GM23248 (cell line): ENCODE measurements at regions not wholly inside any gene's neighbourhood (a gene's known extent, or its start where the extent isn't known, plus 50 kb on each side); places are given as distances from the start of the nearest gene placed in this dataset.

Experiments used
- DNase-seq: peaks from one replicate; pipeline ENCODE4 v3.0.0-alpha.2; 2015
- H2AFZ ChIP-seq: fragments of 200-600 bp; sonication (generic); 2 replicates; pipeline ENCODE4 v1.6.1; 2016; ENCODE audit warnings: antibody characterized with exemption
- H3F3A ChIP-seq: fragments of 200-600 bp; sonication (generic); 2 replicates; pipeline ENCODE4 v1.6.1; 2016; ENCODE audit warnings: mild to moderate bottlenecking, antibody characterized with exemption, mixed run types; ENCODE audit not compliant: insufficient read depth
- H3K27ac ChIP-seq: fragments of 200-600 bp; sonication (generic); 2 replicates; pipeline ENCODE4 v1.5.1; 2016; ENCODE audit warnings: mild to moderate bottlenecking
- H3K27me3 ChIP-seq: fragments of 200-600 bp; sonication (generic); replicated peaks from 2 replicates; pipeline ENCODE4 v1.6.1; 2016; ENCODE audit warnings: mild to moderate bottlenecking; ENCODE audit not compliant: insufficient read depth
- H3K36me3 ChIP-seq: fragments of 200-600 bp; sonication (generic); 2 replicates; pipeline ENCODE4 v1.6.1; 2016; ENCODE audit warnings: low read depth, mild to moderate bottlenecking
- H3K4me1 ChIP-seq: fragments of 200-600 bp; sonication (generic); 2 replicates; pipeline ENCODE4 v1.6.1; 2016; ENCODE audit warnings: mild to moderate bottlenecking; ENCODE audit not compliant: insufficient read depth
- H3K4me2 ChIP-seq: fragments of 200-600 bp; sonication (generic); one replicate; pipeline ENCODE4 v1.6.1; 2016; ENCODE audit warnings: mild to moderate bottlenecking; ENCODE audit not compliant: unreplicated experiment
- H3K4me3 ChIP-seq: fragments of 200-600 bp; sonication (generic); 2 replicates; pipeline ENCODE4 v1.5.1; 2016; ENCODE audit warnings: mild to moderate bottlenecking
- H3K79me2 ChIP-seq: fragments of 200-600 bp; sonication (generic); 2 replicates; pipeline ENCODE4 v1.6.1; 2016; ENCODE audit warnings: mild to moderate bottlenecking; ENCODE audit not compliant: insufficient read depth
- H3K9ac ChIP-seq: fragments of 200-600 bp; sonication (generic); 2 replicates; pipeline ENCODE4 v1.6.1; 2016; ENCODE audit warnings: mild to moderate bottlenecking
- H3K9me2 ChIP-seq: fragments of 200-600 bp; sonication (generic); 2 replicates; pipeline ENCODE4 v1.6.1; 2016; ENCODE audit warnings: mixed run types, mild to moderate bottlenecking, moderate library complexity; ENCODE audit not compliant: insufficient read depth
- H3K9me3 ChIP-seq: fragments of 200-600 bp; sonication (generic); one replicate; pipeline ENCODE4 v1.6.1; 2017; ENCODE audit warnings: low read depth
- H4K20me1 ChIP-seq: fragments of 200-600 bp; sonication (generic); 2 replicates; pipeline ENCODE4 v1.6.0; 2016; ENCODE audit not compliant: insufficient read depth
- EZH2 ChIP-seq: fragments of 200-600 bp; sonication (generic); IDR thresholded peaks from 2 replicates; pipeline ENCODE4 v1.6.1; 2018; ENCODE audit warnings: antibody characterized with exemption, mild to moderate bottlenecking; ENCODE audit not compliant: insufficient read depth, poor library complexity, severe bottlenecking
- EZH2phosphoT487 ChIP-seq: fragments of 200-600 bp; sonication (generic); IDR thresholded peaks from 2 replicates; pipeline ENCODE4 v1.6.1; 2018; ENCODE audit warnings: antibody characterized with exemption, moderate library complexity, mild to moderate bottlenecking, low read depth; ENCODE audit not compliant: insufficient read depth
- WGBS, 2 experiments: methylation state at CpG; one replicate each; pipeline ENCODE4 v1.1.6; 2015 to 2017; ENCODE audit warnings: low lambda C conversion rate in 2 of 2, low coverage in 1 of 2; ENCODE audit errors: missing lambda C conversion rate in 2 of 2; 5-methylcytosine and 5-hydroxymethylcytosine counted together
- in situ Hi-C: fragments of 300-500 bp; cut with MboI; formaldehyde crosslinking; loops from 2 replicates; pipeline ENCODE4 v1.15.0; 2020

DNA sequence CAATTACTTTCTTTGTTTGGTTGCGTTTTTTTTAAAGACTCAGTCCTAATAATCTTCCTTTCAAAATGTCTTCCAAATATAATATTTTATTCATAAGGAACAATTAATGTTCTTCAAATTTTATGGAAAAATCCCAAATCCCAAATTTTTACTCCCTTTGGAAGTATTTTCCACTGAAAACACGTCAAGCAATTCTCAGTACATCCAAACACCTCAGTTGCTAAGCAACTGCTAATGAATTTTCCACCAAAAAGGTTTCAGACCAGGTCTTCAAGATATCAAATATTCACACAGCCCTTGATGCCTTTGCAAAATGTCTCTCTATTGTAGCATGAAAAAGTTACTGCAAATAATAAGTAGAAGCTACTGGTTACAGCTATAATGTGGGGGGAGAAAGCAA lies 140.1 kb downstream of the DSEL start:
- H3K79me2 ChIP-seq: no peaks in the 10 kb centered on the region
- no peak for DNase-seq
- in situ Hi-C loops: no loop called here
- TF ChIP-seq EZH2 (no peak), EZH2phosphoT487 (no peak)
- no peaks in the 10 kb centered on the region for H3K36me3 ChIP-seq
- no peaks in the 10 kb centered on the region for H3K9me2 ChIP-seq
- no peak overlapping the region for H3K9ac ChIP-seq
- H3K4me2 ChIP-seq: no peak overlapping the region
- H3F3A ChIP-seq: no peaks in the 10 kb centered on the region
- H3K4me3 ChIP-seq: no peak overlapping the region
- WGBS, 2 experiments: 82 to 87% methylated on average over 2 of the region's 2 CpGs
- no peaks in the 10 kb centered on the region for H3K27me3 ChIP-seq
- no peak overlapping the region for H3K27ac ChIP-seq
- H3K9me3 ChIP-seq: no peaks in the 10 kb centered on the region
- no peaks in the 10 kb centered on the region for H4K20me1 ChIP-seq
- no peaks in the 10 kb centered on the region for H3K4me1 ChIP-seq
- no peak overlapping the region for H2AFZ ChIP-seq

DNA sequence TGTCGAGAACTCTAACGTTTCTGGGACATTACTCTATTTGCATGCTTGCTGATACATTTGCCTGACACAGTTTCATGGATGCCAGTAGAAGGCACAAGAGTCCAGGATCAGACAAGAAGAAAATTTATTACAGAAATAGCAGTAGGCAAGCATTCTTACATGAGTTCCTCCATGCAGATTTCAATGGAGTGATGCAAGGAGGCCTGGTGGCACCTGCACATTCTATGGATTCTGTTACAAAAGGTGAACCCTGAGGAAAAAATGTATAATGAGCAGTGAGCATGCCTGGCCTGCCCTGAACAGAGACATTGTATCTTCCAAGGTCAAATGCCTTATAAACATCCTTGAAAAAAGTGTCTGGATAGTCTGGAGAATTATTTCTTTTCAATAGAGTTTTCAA lies 142.9 kb downstream of the DSEL start:
- Histone ChIP-seq H4K20me1 (no peaks in the 10 kb centered on the region), H3K27me3 (no peaks in the 10 kb centered on the region), H3K36me3 (no peaks in the 10 kb centered on the region), H3K9me3 (no peaks in the 10 kb centered on the region), H3K9ac (no peak overlapping the region), H3K79me2 (no peaks in the 10 kb centered on the region), H2AFZ (no peak overlapping the region), H3K9me2 (no peaks in the 10 kb centered on the region), H3F3A (no peaks in the 10 kb centered on the region), H3K4me2 (no peak overlapping the region), H3K27ac (no peak overlapping the region), H3K4me3 (no peak overlapping the region), H3K4me1 (no peaks in the 10 kb centered on the region)
- in situ Hi-C loops: no loop called here
- 44 to 69% methylated on average over 2 of the region's 2 CpGs for WGBS, 2 experiments
- TF ChIP-seq EZH2 (no peak), EZH2phosphoT487 (no peak)
- no peak for DNase-seq

DNA sequence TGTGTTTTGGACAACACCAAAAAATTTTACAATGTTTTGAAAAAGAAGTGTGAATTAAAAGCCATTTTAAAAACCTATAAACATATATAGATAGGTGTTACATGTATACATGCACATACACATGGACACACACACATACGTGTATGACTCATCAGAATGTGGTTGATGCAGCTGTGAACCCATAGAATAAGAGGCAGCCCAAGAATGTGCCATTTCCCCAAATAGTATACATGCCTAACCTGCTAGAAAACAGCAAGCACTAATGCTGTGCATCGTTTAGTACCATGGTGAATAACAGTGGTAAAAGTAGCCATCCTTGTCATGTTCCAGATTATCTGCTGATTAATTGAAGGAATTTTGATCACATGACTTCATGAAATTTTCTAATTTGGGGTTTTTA lies 149.0 kb downstream of the DSEL start:
- H3F3A ChIP-seq: no peaks in the 10 kb centered on the region
- in situ Hi-C loops: no loop called here
- H3K27me3 ChIP-seq: no peaks in the 10 kb centered on the region
- H3K79me2 ChIP-seq: no peaks in the 10 kb centered on the region
- DNase-seq: peak; percentile 1
- H3K4me2 ChIP-seq: no peak overlapping the region
- no peaks in the 10 kb centered on the region for H3K4me1 ChIP-seq
- TF ChIP-seq EZH2phosphoT487: no peak
- no peak for TF ChIP-seq EZH2
- no peaks in the 10 kb centered on the region for H3K9me3 ChIP-seq
- H3K9me2 ChIP-seq: no peaks in the 10 kb centered on the region
- H3K36me3 ChIP-seq: no peaks in the 10 kb centered on the region
- no peak overlapping the region for H3K27ac ChIP-seq
- H3K4me3 ChIP-seq: no peak overlapping the region
- no peak overlapping the region for H3K9ac ChIP-seq
- WGBS, 2 experiments: 71 to 82% methylated on average over 2 of the region's 2 CpGs
- no peak overlapping the region for H2AFZ ChIP-seq
- H4K20me1 ChIP-seq: no peaks in the 10 kb centered on the region

DNA sequence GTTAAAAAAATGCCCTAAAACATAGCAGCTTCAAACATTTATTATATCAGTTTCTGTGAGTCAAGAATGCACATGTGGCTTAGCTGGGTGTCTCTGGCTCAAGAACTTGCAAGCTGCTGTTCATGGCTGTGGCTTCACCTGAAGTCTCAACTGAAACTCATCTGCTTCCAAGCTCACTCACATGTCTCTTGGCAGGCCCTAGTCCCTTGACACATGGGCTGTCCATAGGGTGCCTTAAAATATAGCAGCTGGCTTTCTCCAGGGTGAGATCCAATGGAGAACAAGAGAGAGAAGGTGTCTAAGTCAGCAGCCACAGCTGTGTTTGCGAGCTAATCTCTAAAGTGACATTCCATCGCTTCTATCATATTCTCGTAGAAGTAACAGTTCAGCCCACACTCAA lies 152.8 kb downstream of the DSEL start:
- H3F3A ChIP-seq: peaks cover 20% of the 10 kb centered on the region
- WGBS, 2 experiments: 94 to 99% methylated on average over 3 of the region's 3 CpGs
- in situ Hi-C loops: no loop called here
- H3K4me3 ChIP-seq: no peak overlapping the region
- no peak overlapping the region for H3K9ac ChIP-seq
- no peak overlapping the region for H3K27ac ChIP-seq
- H3K36me3 ChIP-seq: no peaks in the 10 kb centered on the region
- H3K4me2 ChIP-seq: no peak overlapping the region
- H4K20me1 ChIP-seq: no peaks in the 10 kb centered on the region
- no peak for DNase-seq
- H3K9me3 ChIP-seq: no peaks in the 10 kb centered on the region
- H3K9me2 ChIP-seq: no peaks in the 10 kb centered on the region
- H2AFZ ChIP-seq: no peak overlapping the region
- no peaks in the 10 kb centered on the region for H3K79me2 ChIP-seq
- H3K4me1 ChIP-seq: peaks cover 23% of the 10 kb centered on the region
- TF ChIP-seq EZH2 (no peak), EZH2phosphoT487 (no peak)
- no peaks in the 10 kb centered on the region for H3K27me3 ChIP-seq

DNA sequence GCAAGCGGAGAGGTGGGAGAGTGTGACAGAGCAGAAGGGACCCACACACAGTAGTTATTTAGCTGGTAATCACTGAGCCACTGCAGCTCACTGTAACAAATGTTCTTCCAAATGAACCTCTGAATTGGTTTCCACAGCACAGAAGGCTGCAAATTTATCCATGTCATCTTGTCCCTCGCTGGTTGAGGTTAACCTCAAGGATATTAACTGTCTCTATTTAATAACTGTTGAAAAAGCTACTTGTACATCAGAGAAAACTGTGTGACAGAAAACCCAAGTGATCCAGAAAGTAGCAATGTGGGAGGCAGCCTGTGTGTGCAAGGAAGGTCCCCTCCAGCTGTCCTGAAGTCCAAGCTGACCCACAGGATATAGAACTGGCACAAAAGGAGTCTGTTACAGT lies 153.6 kb downstream of the DSEL start:
- Histone ChIP-seq H3K4me2 (no peak overlapping the region), H3K79me2 (no peaks in the 10 kb centered on the region), H3K27ac (no peak overlapping the region), H3K4me1 (peaks cover 23% of the 10 kb centered on the region), H3F3A (peaks cover 20% of the 10 kb centered on the region), H3K9ac (no peak overlapping the region), H3K36me3 (no peaks in the 10 kb centered on the region), H3K9me2 (no peaks in the 10 kb centered on the region), H3K9me3 (no peaks in the 10 kb centered on the region), H3K4me3 (no peak overlapping the region), H3K27me3 (no peaks in the 10 kb centered on the region), H4K20me1 (no peaks in the 10 kb centered on the region), H2AFZ (no peak overlapping the region)
- in situ Hi-C loops: no loop called here
- 98 to 100% methylated on average over 2 of the region's 2 CpGs for WGBS, 2 experiments
- TF ChIP-seq EZH2phosphoT487: no peak
- TF ChIP-seq EZH2: no peak
- no peak for DNase-seq
